ENCODE measurements at regions not wholly inside any gene's neighbourhood (a gene's known extent, or its start where the extent isn't known, plus 50 kb on each side); places are given as distances from the start of the nearest gene placed in this dataset.

GRCh38 chr18:25422230-25422629 lies 70.3 kb upstream of the ZNF521 start:
- Histone ChIP-seq H3K36me3 (ENCODE audit: control insufficient read depth in 2 of 2, extremely low read depth in 1 of 2, insufficient read depth in 2 of 2, low read length in 2 of 2) (no peaks in the 10 kb centered on the region), H3K9ac (ENCODE audit: control insufficient read depth, extremely low read depth, insufficient read depth, low read length) (no peak overlapping the region), H3K9me1 (ENCODE audit: control insufficient read depth, extremely low read depth, insufficient read depth, low read length) (no peaks in the 10 kb centered on the region), H3K79me2 (ENCODE audit: control insufficient read depth, insufficient read depth, low read length) (no peaks in the 10 kb centered on the region), H4K20me1 (ENCODE audit: control insufficient read depth, extremely low read depth, insufficient read depth, low read length) (no peaks in the 10 kb centered on the region), H3K4me1 (ENCODE audit: control insufficient read depth, extremely low read depth, insufficient read depth, low read length) (no peaks in the 10 kb centered on the region), H3K9me3 (ENCODE audit: control insufficient read depth, low read depth, low read length) (no peaks in the 10 kb centered on the region), H3K27ac (ENCODE audit: control insufficient read depth, insufficient read depth, low read length) (no peak overlapping the region), H3K27me3 (ENCODE audit: control insufficient read depth, extremely low read depth, insufficient read depth, low read length) (no peaks in the 10 kb centered on the region), H3K4me2 (ENCODE audit: control insufficient read depth, extremely low read depth, insufficient read depth, low read depth, low read length) (no peak overlapping the region), H2AFZ (ENCODE audit: control insufficient read depth, low read length) (no peak overlapping the region), H3K4me3 (ENCODE audit: control insufficient read depth in 2 of 3, extremely low read depth in 1 of 3, insufficient read depth in 2 of 3, low read depth in 1 of 3, low read length in 3 of 3) (no peak overlapping the region)
- dilution Hi-C loops (cut with MboI; ENCODE audit: extremely low pct_ligation_motif_present, low sequenced_read_pairs): no loop called here
- no peak for FAIRE-seq
- TF ChIP-seq EZH2 (IDR thresholded peaks at IDR 0.05; ENCODE audit: low read length) (no peak), CTCF (optimal IDR thresholded peaks at IDR 0.05 in 1 of 3, IDR thresholded peaks at IDR 0.05 in 1 of 3, conservative IDR thresholded peaks at IDR 0.05 in 1 of 3; ENCODE audit: extremely low read depth in 1 of 3, insufficient read depth in 2 of 3, low read length in 3 of 3) (no peak)
- DNase-seq (ENCODE audit: low read depth, low spot score): no peak

GRCh38 chr18:25420077-25420825 lies 68.3 kb upstream of the ZNF521 start:
- Histone ChIP-seq H3K27ac (ENCODE audit: control insufficient read depth, insufficient read depth, low read length) (no peak overlapping the region), H3K9me1 (ENCODE audit: control insufficient read depth, extremely low read depth, insufficient read depth, low read length) (no peaks in the 10 kb centered on the region), H3K9me3 (ENCODE audit: control insufficient read depth, low read depth, low read length) (no peaks in the 10 kb centered on the region), H3K4me1 (ENCODE audit: control insufficient read depth, extremely low read depth, insufficient read depth, low read length) (no peaks in the 10 kb centered on the region), H3K9ac (ENCODE audit: control insufficient read depth, extremely low read depth, insufficient read depth, low read length) (no peak overlapping the region), H3K27me3 (ENCODE audit: control insufficient read depth, extremely low read depth, insufficient read depth, low read length) (no peaks in the 10 kb centered on the region), H3K79me2 (ENCODE audit: control insufficient read depth, insufficient read depth, low read length) (no peaks in the 10 kb centered on the region), H4K20me1 (ENCODE audit: control insufficient read depth, extremely low read depth, insufficient read depth, low read length) (no peaks in the 10 kb centered on the region), H2AFZ (ENCODE audit: control insufficient read depth, low read length) (no peak overlapping the region), H3K4me2 (ENCODE audit: control insufficient read depth, extremely low read depth, insufficient read depth, low read depth, low read length) (no peak overlapping the region), H3K4me3 (ENCODE audit: control insufficient read depth in 2 of 3, extremely low read depth in 1 of 3, insufficient read depth in 2 of 3, low read depth in 1 of 3, low read length in 3 of 3) (no peak overlapping the region), H3K36me3 (ENCODE audit: control insufficient read depth in 2 of 2, extremely low read depth in 1 of 2, insufficient read depth in 2 of 2, low read length in 2 of 2) (no peaks in the 10 kb centered on the region)
- DNase-seq (ENCODE audit: low read depth, low spot score) (no peak), FAIRE-seq (no peak)
- dilution Hi-C loops (cut with MboI; ENCODE audit: extremely low pct_ligation_motif_present, low sequenced_read_pairs): no loop called here
- TF ChIP-seq CTCF (optimal IDR thresholded peaks at IDR 0.05 in 1 of 3, IDR thresholded peaks at IDR 0.05 in 1 of 3, conservative IDR thresholded peaks at IDR 0.05 in 1 of 3; ENCODE audit: extremely low read depth in 1 of 3, insufficient read depth in 2 of 3, low read length in 3 of 3) (no peak), EZH2 (IDR thresholded peaks at IDR 0.05; ENCODE audit: low read length) (no peak)

All from keratinocyte (primary cell).